Keratinocyte (primary cell): ENCODE measurements at regions not wholly inside any gene's neighbourhood (a gene's known extent, or its start where the extent isn't known, plus 50 kb on each side); places are given as distances from the start of the nearest gene placed in this dataset.

Experiments used
- DNase-seq: peaks from one replicate; pipeline ENCODE4 v3.0.0-alpha.2; 2011; ENCODE audit warnings: low read depth, missing footprints, low spot score
- FAIRE-seq: peaks from 2 replicates; lab custom pipeline; 2011; peaks lifted over from hg19 to GRCh38; lab: Jason Lieb, UNC
- H2AFZ ChIP-seq: 2 replicates; pipeline ENCODE4 v1.6.0; 2012; ENCODE audit warnings: low read length, control low read depth, inconsistent platforms; ENCODE audit not compliant: control insufficient read depth
- H3K27ac ChIP-seq: 2 replicates; pipeline ENCODE4 v1.5.1; 2011; ENCODE audit warnings: low read length; ENCODE audit not compliant: control insufficient read depth, insufficient read depth
- H3K27me3 ChIP-seq: 3 replicates; pipeline ENCODE4 v1.6.0; 2011; ENCODE audit warnings: low read length; ENCODE audit not compliant: control insufficient read depth, insufficient read depth; ENCODE audit errors: extremely low read depth
- H3K36me3 ChIP-seq, 2 experiments: 2 replicates in 1 of 2; 3 replicates in 1 of 2; pipeline ENCODE4 v1.5.1; 2011; ENCODE audit warnings: low read length in 2 of 2, mild to moderate bottlenecking in 1 of 2; ENCODE audit not compliant: control insufficient read depth in 2 of 2, insufficient read depth in 2 of 2; ENCODE audit errors: extremely low read depth in 1 of 2
- H3K4me1 ChIP-seq: 3 replicates; pipeline ENCODE4 v1.5.1; 2011; ENCODE audit warnings: low read length; ENCODE audit not compliant: control insufficient read depth, insufficient read depth; ENCODE audit errors: extremely low read depth
- H3K4me2 ChIP-seq: 3 replicates; pipeline ENCODE4 v1.6.0; 2011; ENCODE audit warnings: low read depth, low read length; ENCODE audit not compliant: control insufficient read depth, insufficient read depth; ENCODE audit errors: extremely low read depth
- H3K4me3 ChIP-seq, 3 experiments: fragments of 200-600 bp in 1 of 3; sonication (generic) in 1 of 3; 2 replicates in 2 of 3; 3 replicates in 1 of 3; pipeline ENCODE4 v1.5.1; 2011 to 2016; ENCODE audit warnings: low read length in 3 of 3, mild to moderate bottlenecking in 3 of 3, control low read depth in 2 of 3, inconsistent platforms in 1 of 3, low read depth in 1 of 3, mixed read lengths in 1 of 3, mixed run types in 1 of 3, moderate library complexity in 1 of 3; ENCODE audit not compliant: control insufficient read depth in 2 of 3, insufficient read depth in 2 of 3; ENCODE audit errors: extremely low read depth in 1 of 3
- H3K79me2 ChIP-seq: 2 replicates; pipeline ENCODE4 v1.6.0; 2012; ENCODE audit warnings: low read length; ENCODE audit not compliant: control insufficient read depth, insufficient read depth
- H3K9ac ChIP-seq: 3 replicates; pipeline ENCODE4 v1.6.0; 2011; ENCODE audit warnings: low read length; ENCODE audit not compliant: control insufficient read depth, insufficient read depth; ENCODE audit errors: extremely low read depth
- H3K9me1 ChIP-seq: 3 replicates; pipeline ENCODE4 v1.6.0; 2011; ENCODE audit warnings: low read length; ENCODE audit not compliant: control insufficient read depth, insufficient read depth; ENCODE audit errors: extremely low read depth
- H3K9me3 ChIP-seq: 2 replicates; pipeline ENCODE4 v1.5.1; 2012; ENCODE audit warnings: low read depth, low read length; ENCODE audit not compliant: control insufficient read depth
- H4K20me1 ChIP-seq: 3 replicates; pipeline ENCODE4 v1.6.0; 2011; ENCODE audit warnings: low read length; ENCODE audit not compliant: control insufficient read depth, insufficient read depth; ENCODE audit errors: extremely low read depth
- EZH2 ChIP-seq: IDR thresholded peaks from one replicate; pipeline ENCODE4 v1.6.1; 2012; ENCODE audit warnings: inconsistent platforms, mild to moderate bottlenecking, low read length, moderate library complexity
- dilution Hi-C: fragments of 300-500 bp; cut with MboI; formaldehyde crosslinking; loops from one replicate; pipeline ENCODE4 v1.7.0; 2020; ENCODE audit warnings: low sequenced_read_pairs; ENCODE audit not compliant: extremely low pct_ligation_motif_present
- TF ChIP-seq, protein P1 (sequence below), 3 experiments: IDR thresholded peaks in 1 of 3; conservative IDR thresholded peaks in 1 of 3; optimal IDR thresholded peaks in 1 of 3; 2 replicates in 2 of 3; 3 replicates in 1 of 3; pipeline versions ENCODE3 to v1.5.1; 2011; ENCODE audit warnings: low read length in 3 of 3, mild to moderate bottlenecking in 3 of 3, moderate library complexity in 2 of 3, control low read depth in 1 of 3, inconsistent platforms in 1 of 3; ENCODE audit not compliant: insufficient read depth in 2 of 3; ENCODE audit errors: extremely low read depth in 1 of 3

DNA sequence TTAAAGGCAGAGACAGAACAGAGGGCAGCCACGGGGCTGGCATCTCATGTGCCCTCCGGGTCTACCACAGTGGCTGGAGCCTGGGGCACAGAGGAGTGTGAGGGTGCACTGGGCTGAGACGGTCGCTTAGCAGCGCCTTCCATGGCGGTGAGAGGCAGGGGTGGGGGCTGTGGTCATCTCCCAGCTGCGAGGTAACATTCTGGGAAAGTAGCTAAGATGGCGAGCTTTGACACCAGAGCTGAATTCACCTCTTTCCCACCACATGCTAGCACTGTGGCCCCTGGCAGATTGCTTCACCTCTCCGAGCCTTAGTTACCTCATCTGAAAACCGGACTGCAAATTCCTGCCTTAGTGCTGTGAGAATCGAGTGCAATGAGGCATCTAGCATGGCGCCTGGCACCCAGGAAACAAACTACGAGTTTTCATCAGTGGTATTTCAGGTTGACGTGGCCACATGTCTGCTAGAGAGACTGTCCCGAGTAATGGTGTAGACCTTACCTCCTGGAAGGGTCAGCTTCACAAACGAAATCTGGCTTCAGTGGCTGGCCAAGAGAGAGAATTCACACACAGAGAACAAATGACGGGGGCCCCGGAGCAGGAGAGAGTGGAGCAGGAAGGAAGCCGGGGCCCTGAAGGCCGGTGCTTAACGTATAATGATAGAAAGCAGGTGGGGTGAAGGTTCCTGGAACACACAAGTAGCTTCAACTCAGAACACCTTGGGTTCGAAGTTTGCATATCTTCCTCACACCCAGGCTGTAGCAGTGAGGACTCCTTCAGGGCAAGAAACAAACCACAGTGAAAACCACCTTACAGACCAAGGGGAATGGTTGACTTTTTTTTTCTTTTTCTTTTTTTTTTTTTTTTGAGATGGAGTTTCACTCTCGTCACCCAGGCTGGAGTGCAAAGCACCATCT lies 63.9 kb upstream of the RPH3AL start:
- Histone ChIP-seq H3K4me2 (no peak overlapping the region), H4K20me1 (no peaks in the 10 kb centered on the region), H3K27me3 (no peaks in the 10 kb centered on the region), H3K4me1 (peaks cover 1% of the 10 kb centered on the region), H3K9ac (no peak overlapping the region), H3K27ac (no peak overlapping the region), H3K9me1 (no peaks in the 10 kb centered on the region), H3K36me3 (peaks cover 0 to 3% of the 10 kb centered on the region in 2 experiments), H3K9me3 (no peaks in the 10 kb centered on the region), H3K79me2 (peaks cover 2% of the 10 kb centered on the region), H3K4me3 (no peak overlapping the region), H2AFZ (no peak overlapping the region)
- DNase-seq = no peak
- dilution Hi-C loops = no loop called here
- no peak for FAIRE-seq
- TF ChIP-seq EZH2 = no peak
- TF ChIP-seq, protein P1, sequence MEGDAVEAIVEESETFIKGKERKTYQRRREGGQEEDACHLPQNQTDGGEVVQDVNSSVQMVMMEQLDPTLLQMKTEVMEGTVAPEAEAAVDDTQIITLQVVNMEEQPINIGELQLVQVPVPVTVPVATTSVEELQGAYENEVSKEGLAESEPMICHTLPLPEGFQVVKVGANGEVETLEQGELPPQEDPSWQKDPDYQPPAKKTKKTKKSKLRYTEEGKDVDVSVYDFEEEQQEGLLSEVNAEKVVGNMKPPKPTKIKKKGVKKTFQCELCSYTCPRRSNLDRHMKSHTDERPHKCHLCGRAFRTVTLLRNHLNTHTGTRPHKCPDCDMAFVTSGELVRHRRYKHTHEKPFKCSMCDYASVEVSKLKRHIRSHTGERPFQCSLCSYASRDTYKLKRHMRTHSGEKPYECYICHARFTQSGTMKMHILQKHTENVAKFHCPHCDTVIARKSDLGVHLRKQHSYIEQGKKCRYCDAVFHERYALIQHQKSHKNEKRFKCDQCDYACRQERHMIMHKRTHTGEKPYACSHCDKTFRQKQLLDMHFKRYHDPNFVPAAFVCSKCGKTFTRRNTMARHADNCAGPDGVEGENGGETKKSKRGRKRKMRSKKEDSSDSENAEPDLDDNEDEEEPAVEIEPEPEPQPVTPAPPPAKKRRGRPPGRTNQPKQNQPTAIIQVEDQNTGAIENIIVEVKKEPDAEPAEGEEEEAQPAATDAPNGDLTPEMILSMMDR (optimal IDR thresholded peaks at IDR 0.05 in 1 of 3, IDR thresholded peaks at IDR 0.05 in 1 of 3, conservative IDR thresholded peaks at IDR 0.05 in 1 of 3; ENCODE audit: extremely low read depth in 1 of 3, insufficient read depth in 2 of 3, low read length in 3 of 3) = no peak

DNA sequence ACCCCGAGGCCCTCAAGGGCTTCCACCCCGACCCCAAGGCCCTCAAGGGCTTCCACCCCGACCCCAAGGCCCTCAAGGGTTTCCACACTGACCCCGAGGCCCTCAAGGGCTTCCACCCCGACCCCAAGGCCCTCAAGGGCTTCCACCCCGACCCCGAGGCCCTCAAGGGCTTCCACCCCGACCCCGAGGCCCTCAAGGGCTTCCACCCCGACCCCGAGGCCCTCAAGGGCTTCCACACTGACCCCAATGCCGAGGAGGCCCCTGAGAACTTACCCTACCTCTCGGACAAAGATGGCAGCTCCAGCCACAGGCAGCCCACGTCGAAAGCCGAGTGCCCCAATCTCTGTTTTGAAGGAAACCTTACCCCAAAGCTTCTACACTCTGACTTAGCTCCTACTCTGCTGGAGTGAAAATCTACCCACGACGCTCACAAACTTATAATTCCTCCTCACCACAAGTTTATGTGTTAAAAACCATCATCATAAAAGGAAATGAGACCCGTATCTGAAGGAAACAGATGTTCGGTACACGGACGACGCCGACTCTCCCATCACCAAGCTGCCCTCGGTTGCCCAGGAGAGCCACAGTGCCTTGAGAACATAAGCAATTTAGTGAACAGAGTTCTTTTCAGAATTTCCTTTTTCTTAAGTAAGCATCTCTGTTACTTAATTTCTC lies 61.2 kb upstream of the RPH3AL start:
- Histone ChIP-seq H3K27ac (no peak overlapping the region), H3K4me1 (peaks cover 11% of the 10 kb centered on the region), H3K4me3 (no peak overlapping the region), H3K9ac (no peak overlapping the region), H3K79me2 (peaks cover 10% of the 10 kb centered on the region), H4K20me1 (no peaks in the 10 kb centered on the region), H3K4me2 (no peak overlapping the region), H2AFZ (no peak overlapping the region), H3K9me1 (no peaks in the 10 kb centered on the region), H3K36me3 (peaks cover 0 to 3% of the 10 kb centered on the region in 2 experiments), H3K9me3 (no peaks in the 10 kb centered on the region), H3K27me3 (no peaks in the 10 kb centered on the region)
- dilution Hi-C loops = no loop called here
- TF ChIP-seq, protein P1 (optimal IDR thresholded peaks at IDR 0.05 in 1 of 3, IDR thresholded peaks at IDR 0.05 in 1 of 3, conservative IDR thresholded peaks at IDR 0.05 in 1 of 3; ENCODE audit: extremely low read depth in 1 of 3, insufficient read depth in 2 of 3, low read length in 3 of 3) = no peak
- TF ChIP-seq EZH2 = no peak
- no peak for FAIRE-seq
- no peak for DNase-seq
